PC-3 (cell line): ENCODE measurements at regions not wholly inside any gene's neighbourhood (a gene's known extent, or its start where the extent isn't known, plus 50 kb on each side); places are given as distances from the start of the nearest gene placed in this dataset.

Experiments used
- ATAC-seq: fragments of 200-7000 bp; cut with Tn5 transposase; 2 replicates; pipeline ENCODE4 v1.9.1; 2020; ENCODE audit warnings: mild to moderate bottlenecking, moderate library complexity
- BruUV-seq: library from RNA; stranded (reverse); fragments of 400-500 nt; replicated peaks from 2 replicates; lab custom pipeline; 2021; lab: Mats Ljungman, UMichigan
- CTCF ChIA-PET: fragments of 300-600 bp; sonication (Branson Sonifier 250); formaldehyde crosslinking; loops from one replicate; lab custom pipeline; 2022; ENCODE audit warnings: antibody characterized with exemption; lab: Charles Lee
- POLR2A ChIA-PET: fragments of 300-600 bp; sonication (Branson Sonifier 250); formaldehyde crosslinking; loops from one replicate; lab custom pipeline; 2022; ENCODE audit warnings: antibody characterized with exemption; ENCODE audit not compliant: unreplicated experiment; lab: Charles Lee
- DNase-seq: peaks from one replicate; pipeline ENCODE4 v3.0.0-alpha.2; 2015
- H2AFZ ChIP-seq: fragments of 300-600 bp; sonication (generic); 2 replicates; pipeline ENCODE4 v1.6.0; 2016; ENCODE audit warnings: antibody characterized with exemption, low read length
- H3F3A ChIP-seq: fragments of 300-600 bp; sonication (generic); one replicate; pipeline ENCODE4 v1.6.0; 2017; ENCODE audit warnings: antibody characterized with exemption, low read length, control low read depth, mild to moderate bottlenecking; ENCODE audit not compliant: unreplicated experiment
- H3K27ac ChIP-seq: fragments of 300-600 bp; sonication (generic); 2 replicates; pipeline ENCODE4 v1.5.1; 2016; ENCODE audit warnings: mild to moderate bottlenecking, low read length
- H3K27me3 ChIP-seq: fragments of 300-600 bp; sonication (generic); 2 replicates; pipeline ENCODE4 v1.6.1; 2016; ENCODE audit warnings: low read length, mixed read lengths
- H3K36me3 ChIP-seq: fragments of 300-600 bp; sonication (generic); 2 replicates; pipeline ENCODE4 v1.6.1; 2016; ENCODE audit warnings: low read depth, mixed run types, low read length, mixed read lengths
- H3K4me1 ChIP-seq: fragments of 300-600 bp; sonication (generic); 2 replicates; pipeline ENCODE4 v1.5.1; 2016; ENCODE audit warnings: low read length; ENCODE audit not compliant: insufficient read depth
- H3K4me2 ChIP-seq: fragments of 300-600 bp; sonication (generic); 2 replicates; pipeline ENCODE4 v1.6.0; 2016; ENCODE audit warnings: low read length
- H3K4me3 ChIP-seq: fragments of 300-600 bp; sonication (generic); 2 replicates; pipeline ENCODE4 v1.5.1; 2016; ENCODE audit warnings: mild to moderate bottlenecking, low read length, mixed read lengths
- H3K79me2 ChIP-seq: fragments of 300-600 bp; sonication (generic); 2 replicates; pipeline ENCODE4 v1.6.1; 2017; ENCODE audit warnings: low read length, mixed read lengths
- H3K9ac ChIP-seq: fragments of 300-600 bp; sonication (generic); 2 replicates; pipeline ENCODE4 v1.6.0; 2016; ENCODE audit warnings: mild to moderate bottlenecking, low read length
- H3K9me2 ChIP-seq: fragments of 300-600 bp; sonication (generic); replicated peaks from 2 replicates; pipeline ENCODE4 v1.6.1; 2016; ENCODE audit warnings: mixed run types, low read length, mixed read lengths
- H3K9me3 ChIP-seq: fragments of 300-600 bp; sonication (generic); 2 replicates; pipeline ENCODE4 v1.6.1; 2016; ENCODE audit warnings: low read length, mixed read lengths
- H4K20me1 ChIP-seq: fragments of 300-600 bp; sonication (generic); 2 replicates; pipeline ENCODE4 v1.6.1; 2016; ENCODE audit warnings: low read length, mixed read lengths
- EZH2 ChIP-seq: fragments of 300-600 bp; sonication (generic); IDR thresholded peaks from one replicate; pipeline ENCODE4 v1.6.1; 2017; ENCODE audit warnings: antibody characterized with exemption, mild to moderate bottlenecking, low read length; ENCODE audit not compliant: unreplicated experiment
- EZH2phosphoT487 ChIP-seq: fragments of 300-600 bp; sonication (generic); IDR thresholded peaks from 2 replicates; pipeline ENCODE4 v1.6.1; 2018; ENCODE audit warnings: mild to moderate bottlenecking, antibody characterized with exemption, low read length, borderline replicate concordance
- intact Hi-C: fragments of 100-400 bp; cut with micrococcal nuclease; formaldehyde crosslinking; loops from 2 replicates; pipeline ENCODE4 v1.9.0; 2023
- TF ChIP-seq, protein P1 (sequence below): fragments of 300-600 bp; sonication (generic); conservative IDR thresholded peaks from 2 replicates; pipeline ENCODE4 v1.5.1; 2017; ENCODE audit warnings: antibody characterized with exemption, low read depth, mild to moderate bottlenecking, low read length

DNA sequence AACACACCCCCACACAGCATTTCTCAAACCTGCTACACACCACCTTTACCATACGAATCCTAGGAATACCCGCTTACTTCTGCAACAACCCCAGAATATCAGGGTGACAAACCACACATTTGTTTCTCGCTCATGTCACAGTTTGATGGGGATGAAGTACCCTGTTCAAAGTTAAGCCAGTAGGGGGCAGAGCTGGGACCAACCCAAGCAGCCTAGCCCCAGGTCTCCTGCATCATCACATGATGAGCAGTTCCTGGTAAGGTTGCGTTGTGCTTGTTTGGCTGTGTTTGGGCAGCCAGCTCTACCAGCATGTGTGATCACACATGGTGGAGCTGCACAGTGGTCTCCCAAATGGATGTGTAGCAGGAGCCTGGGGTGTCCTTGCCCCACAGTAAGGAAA, 103.6 kb upstream of the C16orf82 start:
- Histone ChIP-seq H3K9ac (no peak overlapping the region), H3K79me2 (no peaks in the 10 kb centered on the region), H3K36me3 (no peaks in the 10 kb centered on the region), H3K27ac (no peak overlapping the region), H4K20me1 (no peaks in the 10 kb centered on the region), H3K4me1 (no peaks in the 10 kb centered on the region), H3K9me3 (no peaks in the 10 kb centered on the region), H2AFZ (no peak overlapping the region), H3K4me2 (no peak overlapping the region), H3K4me3 (no peak overlapping the region), H3F3A (no peaks in the 10 kb centered on the region), H3K9me2 (no peaks in the 10 kb centered on the region), H3K27me3 (no peaks in the 10 kb centered on the region)
- TF ChIP-seq EZH2 (no peak), EZH2phosphoT487 (no peak)
- TF ChIP-seq, protein P1, sequence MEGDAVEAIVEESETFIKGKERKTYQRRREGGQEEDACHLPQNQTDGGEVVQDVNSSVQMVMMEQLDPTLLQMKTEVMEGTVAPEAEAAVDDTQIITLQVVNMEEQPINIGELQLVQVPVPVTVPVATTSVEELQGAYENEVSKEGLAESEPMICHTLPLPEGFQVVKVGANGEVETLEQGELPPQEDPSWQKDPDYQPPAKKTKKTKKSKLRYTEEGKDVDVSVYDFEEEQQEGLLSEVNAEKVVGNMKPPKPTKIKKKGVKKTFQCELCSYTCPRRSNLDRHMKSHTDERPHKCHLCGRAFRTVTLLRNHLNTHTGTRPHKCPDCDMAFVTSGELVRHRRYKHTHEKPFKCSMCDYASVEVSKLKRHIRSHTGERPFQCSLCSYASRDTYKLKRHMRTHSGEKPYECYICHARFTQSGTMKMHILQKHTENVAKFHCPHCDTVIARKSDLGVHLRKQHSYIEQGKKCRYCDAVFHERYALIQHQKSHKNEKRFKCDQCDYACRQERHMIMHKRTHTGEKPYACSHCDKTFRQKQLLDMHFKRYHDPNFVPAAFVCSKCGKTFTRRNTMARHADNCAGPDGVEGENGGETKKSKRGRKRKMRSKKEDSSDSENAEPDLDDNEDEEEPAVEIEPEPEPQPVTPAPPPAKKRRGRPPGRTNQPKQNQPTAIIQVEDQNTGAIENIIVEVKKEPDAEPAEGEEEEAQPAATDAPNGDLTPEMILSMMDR, result no peak
- CTCF ChIA-PET, result no interaction called here
- no TSS peak for BruUV-seq
- intact Hi-C loops, result no loop called here
- DNase-seq (no peak), ATAC-seq (no peak)
- POLR2A ChIA-PET, result no interaction called here

GRCh38 chr16:26969589-26970231, 97.0 kb upstream of the C16orf82 start:
- CTCF ChIA-PET, result no interaction called here
- H3K27me3 ChIP-seq, result no peaks in the 10 kb centered on the region
- no peaks in the 10 kb centered on the region for H3K9me2 ChIP-seq
- no peak overlapping the region for H3K9ac ChIP-seq
- DNase-seq, result no peak
- no peak overlapping the region for H3K4me2 ChIP-seq
- H3K79me2 ChIP-seq, result no peaks in the 10 kb centered on the region
- H3F3A ChIP-seq, result no peaks in the 10 kb centered on the region
- no peaks in the 10 kb centered on the region for H3K36me3 ChIP-seq
- BruUV-seq, result no TSS peak
- TF ChIP-seq EZH2phosphoT487 (no peak), EZH2 (no peak)
- TF ChIP-seq, protein P1, result no peak
- H3K4me1 ChIP-seq, result no peaks in the 10 kb centered on the region
- POLR2A ChIA-PET, result no interaction called here
- no peak overlapping the region for H3K27ac ChIP-seq
- no peak for ATAC-seq
- intact Hi-C loops, result no loop called here
- H3K4me3 ChIP-seq, result no peak overlapping the region
- H4K20me1 ChIP-seq, result no peaks in the 10 kb centered on the region
- no peak overlapping the region for H2AFZ ChIP-seq
- H3K9me3 ChIP-seq, result no peaks in the 10 kb centered on the region

DNA sequence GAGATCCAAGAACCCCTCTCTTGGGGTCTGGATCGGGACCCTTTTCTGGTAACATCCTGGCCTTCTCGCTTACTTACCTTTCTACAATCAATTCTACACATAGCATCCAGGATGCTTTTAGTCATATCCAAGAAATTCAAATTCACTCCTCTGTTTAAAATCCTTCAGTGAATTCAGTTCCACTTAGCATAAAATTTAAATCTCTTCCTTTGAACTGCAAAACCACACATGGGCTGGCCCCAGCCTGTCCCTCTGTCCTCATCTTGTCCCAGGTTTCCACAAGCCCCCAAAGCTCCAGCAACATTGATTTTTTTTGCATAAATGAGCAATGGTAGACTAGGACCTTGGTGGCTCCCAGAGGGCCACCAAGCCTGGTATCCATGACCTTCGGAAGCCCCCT, 96.4 kb upstream of the C16orf82 start:
- Histone ChIP-seq H3K36me3 (no peaks in the 10 kb centered on the region), H3K9me2 (no peaks in the 10 kb centered on the region), H3K79me2 (no peaks in the 10 kb centered on the region), H3K27ac (no peak overlapping the region), H3K4me1 (no peaks in the 10 kb centered on the region), H4K20me1 (no peaks in the 10 kb centered on the region), H3K9ac (no peak overlapping the region), H2AFZ (no peak overlapping the region), H3K4me3 (no peak overlapping the region), H3K4me2 (no peak overlapping the region), H3K9me3 (no peaks in the 10 kb centered on the region), H3K27me3 (no peaks in the 10 kb centered on the region), H3F3A (no peaks in the 10 kb centered on the region)
- POLR2A ChIA-PET, result no interaction called here
- CTCF ChIA-PET, result no interaction called here
- DNase-seq (no peak), ATAC-seq (no peak)
- no TSS peak for BruUV-seq
- TF ChIP-seq, protein P1, result no peak
- TF ChIP-seq EZH2phosphoT487 (no peak), EZH2 (no peak)
- intact Hi-C loops, result no loop called here
